Nephron (organoid): ENCODE measurements at regions not wholly inside any gene's neighbourhood (a gene's known extent, or its start where the extent isn't known, plus 50 kb on each side); places are given as distances from the start of the nearest gene placed in this dataset.

ENCODE experiments used
- H3K27ac Mint-ChIP-seq, 3 experiments: 2 replicates each; pipeline ENCODE4 v1.8.0; 2020; ENCODE audit warnings: mixed read lengths in 3 of 3, mild to moderate bottlenecking in 2 of 3, moderate library complexity in 1 of 3
- H3K27me3 Mint-ChIP-seq: 2 replicates; pipeline ENCODE4 v1.8.0; 2021; ENCODE audit warnings: low read depth, mild to moderate bottlenecking, moderate library complexity, mixed read lengths
- H3K36me3 Mint-ChIP-seq: 2 replicates; pipeline ENCODE4 v1.8.0; 2020; ENCODE audit warnings: low read depth, mixed read lengths
- H3K4me1 Mint-ChIP-seq: 2 replicates; pipeline ENCODE4 v1.8.0; 2020; ENCODE audit warnings: mixed read lengths
- H3K4me3 Mint-ChIP-seq, 3 experiments: 2 replicates each; pipeline ENCODE4 v1.8.0; 2020; ENCODE audit warnings: mild to moderate bottlenecking in 3 of 3, mixed read lengths in 3 of 3, moderate library complexity in 2 of 3
- H3K9me3 Mint-ChIP-seq: 2 replicates; pipeline ENCODE4 v1.8.0; 2020; ENCODE audit warnings: mixed read lengths
- TF ChIP-seq, protein P1 (sequence below), 3 experiments: fragments of 200-600 bp; sonication (generic); IDR thresholded peaks; one replicate each; pipeline ENCODE4 v1.5.0; 2021; ENCODE audit warnings: antibody characterized with exemption in 3 of 3; ENCODE audit not compliant: unreplicated experiment in 3 of 3

DNA sequence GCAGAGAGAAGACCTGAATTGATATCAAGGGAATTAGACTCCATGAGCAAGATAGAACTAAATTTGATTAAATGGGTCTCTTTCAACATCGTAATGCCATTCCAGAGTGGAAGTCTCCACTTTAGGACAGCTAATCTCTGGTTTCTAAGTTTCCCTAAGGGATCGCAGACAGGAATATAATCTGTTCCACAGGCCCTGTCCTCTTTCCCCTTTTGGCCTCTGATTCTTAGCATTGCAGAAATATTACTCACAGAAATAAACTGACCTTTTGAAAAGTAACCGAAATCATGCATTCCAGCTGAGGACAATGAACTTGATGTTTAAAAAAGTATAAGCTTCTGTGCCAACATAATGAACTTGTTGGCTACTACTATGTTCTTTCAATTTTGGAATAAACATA is 227.8 kb downstream of the ETS1 start:
- peaks cover 12% of the 10 kb centered on the region for H3K27me3 Mint-ChIP-seq
- TF ChIP-seq, protein P1, sequence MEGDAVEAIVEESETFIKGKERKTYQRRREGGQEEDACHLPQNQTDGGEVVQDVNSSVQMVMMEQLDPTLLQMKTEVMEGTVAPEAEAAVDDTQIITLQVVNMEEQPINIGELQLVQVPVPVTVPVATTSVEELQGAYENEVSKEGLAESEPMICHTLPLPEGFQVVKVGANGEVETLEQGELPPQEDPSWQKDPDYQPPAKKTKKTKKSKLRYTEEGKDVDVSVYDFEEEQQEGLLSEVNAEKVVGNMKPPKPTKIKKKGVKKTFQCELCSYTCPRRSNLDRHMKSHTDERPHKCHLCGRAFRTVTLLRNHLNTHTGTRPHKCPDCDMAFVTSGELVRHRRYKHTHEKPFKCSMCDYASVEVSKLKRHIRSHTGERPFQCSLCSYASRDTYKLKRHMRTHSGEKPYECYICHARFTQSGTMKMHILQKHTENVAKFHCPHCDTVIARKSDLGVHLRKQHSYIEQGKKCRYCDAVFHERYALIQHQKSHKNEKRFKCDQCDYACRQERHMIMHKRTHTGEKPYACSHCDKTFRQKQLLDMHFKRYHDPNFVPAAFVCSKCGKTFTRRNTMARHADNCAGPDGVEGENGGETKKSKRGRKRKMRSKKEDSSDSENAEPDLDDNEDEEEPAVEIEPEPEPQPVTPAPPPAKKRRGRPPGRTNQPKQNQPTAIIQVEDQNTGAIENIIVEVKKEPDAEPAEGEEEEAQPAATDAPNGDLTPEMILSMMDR (IDR thresholded peaks at IDR 0.05; ENCODE audit: unreplicated experiment in 3 of 3): no peak
- H3K4me3 Mint-ChIP-seq: no peak overlapping the region
- no peak overlapping the region for H3K27ac Mint-ChIP-seq
- no peaks in the 10 kb centered on the region for H3K9me3 Mint-ChIP-seq
- no peaks in the 10 kb centered on the region for H3K36me3 Mint-ChIP-seq
- H3K4me1 Mint-ChIP-seq: no peaks in the 10 kb centered on the region

DNA sequence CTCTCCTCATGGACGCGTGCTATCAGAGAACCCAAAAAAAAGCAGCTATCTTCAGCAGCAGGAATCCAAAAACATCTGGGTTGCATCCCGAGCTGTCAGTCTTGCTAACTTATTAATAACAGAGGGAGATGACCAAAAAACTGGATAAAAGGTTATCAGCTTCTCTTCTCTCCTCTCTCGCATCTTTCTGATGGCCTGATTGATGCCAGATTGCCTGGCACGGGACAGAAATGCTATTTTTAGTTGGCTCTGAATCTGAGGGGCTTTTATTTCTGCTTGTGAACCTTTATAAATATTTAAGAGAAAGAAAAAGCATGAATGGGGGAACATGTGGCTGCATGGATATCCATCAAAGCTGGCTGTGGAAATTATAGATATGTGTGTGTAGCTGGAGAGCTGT is 230.3 kb downstream of the ETS1 start:
- TF ChIP-seq, protein P1 (IDR thresholded peaks at IDR 0.05; ENCODE audit: unreplicated experiment in 3 of 3): no peak
- no peak overlapping the region for H3K4me3 Mint-ChIP-seq

DNA sequence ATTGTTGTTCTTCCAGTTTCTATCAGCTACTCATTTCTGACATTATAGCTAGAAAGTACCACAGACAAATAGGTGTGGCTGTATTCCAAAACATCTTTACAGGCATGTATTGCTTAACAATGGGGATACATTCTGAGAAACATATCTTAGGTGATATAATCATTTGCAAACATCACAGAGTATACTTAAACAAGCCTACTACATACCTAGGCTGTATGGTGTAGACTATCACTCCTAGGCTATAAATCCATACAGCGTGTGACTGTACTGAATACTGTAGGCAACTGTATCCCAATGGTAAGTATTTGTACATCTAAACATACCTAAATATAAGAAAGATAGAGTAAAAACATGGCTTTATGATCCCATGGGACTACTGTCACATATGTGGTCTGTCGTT is 231.8 kb downstream of the ETS1 start:
- Mint-ChIP-seq H3K4me1 (no peaks in the 10 kb centered on the region), H3K36me3 (no peaks in the 10 kb centered on the region), H3K9me3 (no peaks in the 10 kb centered on the region), H3K4me3 (no peak overlapping the region), H3K27me3 (peaks cover 12% of the 10 kb centered on the region), H3K27ac (no peak overlapping the region)
- TF ChIP-seq, protein P1 (IDR thresholded peaks at IDR 0.05; ENCODE audit: unreplicated experiment in 3 of 3): no peak

More for the DNA sequence above, 230.3 kb downstream of the ETS1 start:
- H3K27ac Mint-ChIP-seq: peak overlapping the region; percentile 6 to 62 (median 39)
- peaks cover 12% of the 10 kb centered on the region for H3K27me3 Mint-ChIP-seq
- no peaks in the 10 kb centered on the region for H3K4me1 Mint-ChIP-seq
- H3K36me3 Mint-ChIP-seq: no peaks in the 10 kb centered on the region
- no peaks in the 10 kb centered on the region for H3K9me3 Mint-ChIP-seq

DNA sequence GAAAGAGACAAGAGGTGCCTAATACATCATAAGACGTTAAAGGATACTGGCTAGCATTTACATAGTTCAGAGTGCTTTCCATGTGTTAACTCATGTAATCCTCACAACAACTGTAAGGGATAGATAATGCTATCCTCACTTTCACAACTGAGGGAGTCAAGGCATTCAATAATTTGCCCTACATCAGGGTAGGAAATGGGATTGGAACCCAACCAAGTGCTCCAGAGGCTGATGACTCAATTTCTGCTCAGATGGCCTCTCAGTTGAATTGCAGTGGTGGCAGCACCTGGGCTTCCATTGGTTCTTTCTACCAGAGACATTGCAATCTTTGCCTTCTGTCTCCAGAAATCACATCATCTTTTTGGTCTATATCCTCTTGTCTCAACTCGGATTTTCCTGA is 232.9 kb downstream of the ETS1 start:
- TF ChIP-seq, protein P1 (IDR thresholded peaks at IDR 0.05; ENCODE audit: unreplicated experiment in 3 of 3): no peak

DNA sequence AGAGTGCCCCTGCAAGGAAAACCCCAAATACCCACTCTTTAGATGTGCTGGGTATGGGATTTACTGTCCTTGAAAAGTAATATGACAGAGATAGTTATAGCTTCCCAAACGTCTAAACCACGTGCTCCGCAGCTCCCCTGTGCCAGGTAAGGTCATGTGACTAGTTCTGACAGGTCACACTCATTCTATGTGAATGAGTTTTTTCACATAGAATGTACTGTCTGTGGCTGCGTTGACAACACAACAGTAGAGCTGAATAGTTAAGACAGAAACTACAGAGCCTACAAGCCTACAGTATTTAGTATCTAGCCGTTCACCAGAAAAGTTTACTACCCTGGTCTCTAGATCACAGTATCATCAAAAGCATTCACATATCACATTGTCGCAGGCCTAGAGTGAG is 236.2 kb downstream of the ETS1 start:
- TF ChIP-seq, protein P1 (IDR thresholded peaks at IDR 0.05; ENCODE audit: unreplicated experiment in 3 of 3): no peak
- H3K36me3 Mint-ChIP-seq: no peaks in the 10 kb centered on the region
- H3K9me3 Mint-ChIP-seq: no peaks in the 10 kb centered on the region
- peaks cover 9% of the 10 kb centered on the region for H3K27me3 Mint-ChIP-seq
- peaks cover 3% of the 10 kb centered on the region for H3K4me1 Mint-ChIP-seq
- H3K4me3 Mint-ChIP-seq: no peak overlapping the region
- no peak overlapping the region for H3K27ac Mint-ChIP-seq

More for the DNA sequence above, 232.9 kb downstream of the ETS1 start:
- Mint-ChIP-seq H3K27me3 (peaks cover 22% of the 10 kb centered on the region), H3K36me3 (no peaks in the 10 kb centered on the region), H3K9me3 (no peaks in the 10 kb centered on the region), H3K4me3 (no peak overlapping the region), H3K4me1 (no peaks in the 10 kb centered on the region), H3K27ac (no peak overlapping the region)

DNA sequence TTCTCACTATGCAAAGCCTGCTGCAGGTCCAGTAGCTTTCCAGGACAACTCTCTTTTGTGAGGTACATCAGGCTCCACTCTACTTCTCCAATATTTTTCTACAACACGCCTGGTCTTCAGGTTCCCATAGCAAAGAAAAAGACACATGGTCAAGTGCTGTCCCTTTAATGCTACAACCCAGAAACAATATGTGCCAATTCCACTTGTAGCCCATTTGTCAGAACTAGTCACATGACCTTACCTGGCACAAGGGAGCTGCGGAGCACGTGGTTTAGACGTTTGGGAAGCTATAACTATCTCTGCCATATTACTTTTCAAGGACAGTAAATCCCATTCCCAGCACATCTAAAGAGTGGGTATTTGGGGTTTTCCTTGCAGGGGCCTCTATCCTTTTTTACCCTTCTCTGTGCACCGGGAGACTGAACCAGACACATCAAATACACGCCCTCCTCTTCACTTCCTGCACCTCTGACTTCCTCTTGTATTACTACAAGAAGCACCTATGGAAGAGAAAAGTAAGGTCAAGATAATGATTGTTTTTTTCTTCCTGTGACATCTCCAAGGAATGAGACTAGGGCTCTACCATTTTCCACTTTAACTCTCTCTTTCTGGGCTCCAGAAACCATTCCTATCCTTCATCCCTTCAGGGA is 237.6 kb downstream of the ETS1 start:
- TF ChIP-seq, protein P1 (IDR thresholded peaks at IDR 0.05; ENCODE audit: unreplicated experiment in 3 of 3): no peak
- H3K9me3 Mint-ChIP-seq: no peaks in the 10 kb centered on the region

More for the DNA sequence above, 237.6 kb downstream of the ETS1 start:
- H3K4me1 Mint-ChIP-seq: peaks cover 5% of the 10 kb centered on the region
- H3K27me3 Mint-ChIP-seq: peaks cover 9% of the 10 kb centered on the region
- no peaks in the 10 kb centered on the region for H3K36me3 Mint-ChIP-seq
- no peak overlapping the region for H3K27ac Mint-ChIP-seq
- no peak overlapping the region for H3K4me3 Mint-ChIP-seq
